ENCODE measurements at regions not wholly inside any gene's neighbourhood (a gene's known extent, or its start where the extent isn't known, plus 50 kb on each side); places are given as distances from the start of the nearest gene placed in this dataset.

DNA sequence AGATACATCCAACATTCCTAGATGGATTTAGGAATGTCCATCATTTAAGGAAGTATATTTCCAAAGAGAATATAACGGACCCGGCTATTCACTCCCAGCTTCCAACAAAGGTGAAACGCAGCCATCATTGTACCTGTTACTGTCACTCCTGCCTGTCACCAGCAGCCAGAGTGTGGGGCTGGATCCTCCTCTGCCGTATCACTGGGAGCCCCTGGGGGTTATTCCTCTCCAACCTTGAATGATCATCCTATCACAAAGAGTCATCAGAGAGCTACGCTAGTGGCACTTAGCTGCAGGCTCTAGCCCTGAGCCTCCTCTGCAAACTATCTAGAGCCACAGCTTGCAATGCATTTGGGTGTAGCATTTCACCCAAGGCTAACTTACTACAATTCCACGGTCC is 73.6 kb upstream of the NHSL1 start:
- FAIRE-seq (no peak), DNase-seq (ENCODE audit: low read depth in 1 of 2, low spot score in 2 of 2) (no peak)
- Histone ChIP-seq H2BK20ac (ENCODE audit: low read length) (no peak overlapping the region), H3K9me3 (ENCODE audit: insufficient read depth in 2 of 2, low read depth in 1 of 2, low read length in 1 of 2) (no peaks in the 10 kb centered on the region), H2BK12ac (ENCODE audit: low read depth, low read length) (no peak overlapping the region), H3K36me3 (ENCODE audit: control insufficient read depth in 2 of 4, insufficient read depth in 4 of 4, low read length in 3 of 4) (no peaks in the 10 kb centered on the region), H2BK120ac (replicated peaks; ENCODE audit: low read depth, low read length) (no peak overlapping the region), H3K4me1 (replicated peaks in 1 of 4; ENCODE audit: control insufficient read depth in 3 of 4, insufficient read depth in 4 of 4, low read length in 3 of 4) (peaks cover 0 to 22% (median 7%) of the 10 kb centered on the region in 4 experiments; a peak in 5 of 7 replicates), H3K4ac (replicated peaks; ENCODE audit: insufficient read length, low read depth, low read length) (no peak overlapping the region), H3K79me2 (ENCODE audit: control insufficient read depth in 1 of 2, insufficient read depth in 2 of 2, low read length in 2 of 2) (peaks cover 0 to 39% of the 10 kb centered on the region in 2 experiments; a peak in 2 of 4 replicates), H3K9ac (replicated peaks in 1 of 4; ENCODE audit: extremely low read depth in 1 of 4, low read depth in 3 of 4, low read length in 3 of 4) (no peak overlapping the region), H3K27me3 (replicated peaks in 1 of 4; ENCODE audit: control insufficient read depth in 3 of 4, extremely low read depth in 1 of 4, insufficient read depth in 3 of 4, low read length in 3 of 4) (no peaks in the 10 kb centered on the region), H2AFZ (ENCODE audit: low read length) (no peak overlapping the region), H3K23me2 (ENCODE audit: low read depth, low read length) (peaks cover 10% of the 10 kb centered on the region; the same call in 1 of the 2 replicates), H3K14ac (ENCODE audit: insufficient read length) (no peak overlapping the region), H3K23ac (ENCODE audit: insufficient read length) (no peak overlapping the region), H4K5ac (ENCODE audit: insufficient read length, low read depth, low read length) (no peak overlapping the region), H2BK5ac (ENCODE audit: low read depth, low read length) (no peak overlapping the region), H3K27ac (ENCODE audit: low read depth, low read length) (no peak overlapping the region), H3K4me3 (ENCODE audit: extremely low read depth in 1 of 4, insufficient read depth in 2 of 4, low read depth in 3 of 4, low read length in 4 of 4) (peak overlapping the region in 1 of 4 experiments; percentile 66; a peak in 3 of 8 replicates), H3K4me2 (ENCODE audit: insufficient read depth in 1 of 2, low read depth in 2 of 2, low read length in 2 of 2) (peak overlapping the region; percentile 86 to 91; a peak in 3 of 4 replicates), H3K18ac (ENCODE audit: extremely low read depth, low read length) (no peak overlapping the region), H4K91ac (replicated peaks; ENCODE audit: insufficient read length, low read length) (no peak overlapping the region), H2BK15ac (ENCODE audit: low read length) (no peak overlapping the region), H3K56ac (replicated peaks; ENCODE audit: insufficient read length, low read depth, low read length) (no peak overlapping the region), H2AK5ac (ENCODE audit: low read depth, low read length) (no peak overlapping the region), H4K8ac (ENCODE audit: extremely low read depth, insufficient read depth, low read length) (no peak overlapping the region), H4K20me1 (replicated peaks in 1 of 2; ENCODE audit: control insufficient read depth in 1 of 2, insufficient read depth in 2 of 2, low read length in 2 of 2) (peaks cover 1 to 4% of the 10 kb centered on the region in 2 experiments), H3K79me1 (ENCODE audit: low read depth, low read length) (no peaks in the 10 kb centered on the region; the same call in 1 of the 2 replicates)
- TF ChIP-seq CBX5 (IDR thresholded peaks at IDR 0.05; ENCODE audit: low read depth, low read length) (no peak), SIN3A (conservative IDR thresholded peaks at IDR 0.05 in 1 of 2, IDR thresholded peaks at IDR 0.05 in 1 of 2; ENCODE audit: low read depth in 1 of 2, low read length in 2 of 2) (0 out of 4 replicates have a peak, but pooled peaks of 1 of the 2 experiments have one; percentile 3)
- CTCF ChIA-PET (ENCODE audit: partially characterized antibody): interaction anchor here (0.7 to 1.6 kb wide), 10 partner anchors 13 to 792 kb away, joined by 3 to 7 read pairs (median 3); no protein-coding TSS in a partner anchor
- POLR2A ChIA-PET (ENCODE audit: partially characterized antibody): interaction anchor here (1.1 to 1.3 kb wide), 2 partner anchors 9 to 21 kb away, joined by 3 read pairs; no protein-coding TSS in a partner anchor
- 72% methylated on average over 6 of the region's 6 CpGs; no CpG with 5 or more reads in 1 of the 2 experiments for WGBS, 2 experiments (ENCODE audit: extremely low coverage in 1 of 2, insufficient coverage in 1 of 2, insufficient read length in 1 of 2, insufficient replicate concordance in 2 of 2, low coverage in 1 of 2, low lambda C conversion rate in 2 of 2, missing lambda C conversion rate in 1 of 2)
